GM12872 (cell line): ENCODE measurements at regions not wholly inside any gene's neighbourhood (a gene's known extent, or its start where the extent isn't known, plus 50 kb on each side); places are given as distances from the start of the nearest gene placed in this dataset.

Experiments
- CTCF ChIP-seq: IDR thresholded peaks from 3 replicates; pipeline ENCODE4 v1.5.1; 2011; ENCODE audit warnings: low read depth, mild to moderate bottlenecking, low read length, moderate library complexity; ENCODE audit not compliant: insufficient read depth

GRCh38 chr14:34231626-34232025, 230.4 kb downstream of the SPTSSA start:
- no peak for TF ChIP-seq CTCF

- TF ChIP-seq CTCF, result no peak
These were observed 232.9 kb downstream of the SPTSSA start for GRCh38 chr14:34229140-34229539.

GRCh38 chr14:34228650-34228976, 233.4 kb downstream of the SPTSSA start:
- no peak for TF ChIP-seq CTCF

GRCh38 chr14:34227834-34228649, 234.0 kb downstream of the SPTSSA start:
- TF ChIP-seq CTCF, result peak; percentile 84

GRCh38 chr14:34224221-34224620, 237.8 kb downstream of the SPTSSA start:
- no peak for TF ChIP-seq CTCF

- no peak for TF ChIP-seq CTCF
These were observed 238.5 kb downstream of the SPTSSA start for GRCh38 chr14:34223373-34224148.

- no peak for TF ChIP-seq CTCF
These were observed 239.2 kb downstream of the SPTSSA start for GRCh38 chr14:34222867-34223266.
